HG03521 (cell line): ENCODE measurements at regions not wholly inside any gene's neighbourhood (a gene's known extent, or its start where the extent isn't known, plus 50 kb on each side); places are given as distances from the start of the nearest gene placed in this dataset.

Source experiments
- ATAC-seq: cut with Tn5 transposase; IDR thresholded peaks from one replicate; pipeline ENCODE4 v1.9.1; 2021; ENCODE audit warnings: mild to moderate bottlenecking, moderate library complexity; ENCODE audit not compliant: unreplicated experiment

GRCh38 chr12:127205781-127206555 lies 1061.0 kb upstream of the TMEM132C start:
- no peak for ATAC-seq

- no peak for ATAC-seq
These were observed 1057.7 kb upstream of the TMEM132C start for GRCh38 chr12:127209318-127209717.

- no peak for ATAC-seq
These were observed 1052.8 kb upstream of the TMEM132C start for GRCh38 chr12:127214186-127214585.

- no peak for ATAC-seq
These were observed 1044.0 kb upstream of the TMEM132C start for GRCh38 chr12:127223011-127223410.

GRCh38 chr12:127223731-127224130 lies 1043.2 kb upstream of the TMEM132C start:
- no peak for ATAC-seq

- no peak for ATAC-seq
These were observed 1036.1 kb upstream of the TMEM132C start for GRCh38 chr12:127230843-127231260.

- ATAC-seq, result no peak
These were observed 1035.6 kb upstream of the TMEM132C start for GRCh38 chr12:127231371-127231770.

GRCh38 chr12:127233016-127233415 lies 1034.0 kb upstream of the TMEM132C start:
- no peak for ATAC-seq

- ATAC-seq, result no peak
These were observed 1031.2 kb upstream of the TMEM132C start for GRCh38 chr12:127235761-127236160.

- ATAC-seq, result no peak
These were observed 1030.5 kb upstream of the TMEM132C start for GRCh38 chr12:127236491-127236890.

- ATAC-seq, result no peak
These were observed 1029.8 kb upstream of the TMEM132C start for GRCh38 chr12:127237151-127237550.

- no peak for ATAC-seq
These were observed 1028.9 kb upstream of the TMEM132C start for GRCh38 chr12:127238107-127238506.

GRCh38 chr12:127239781-127240180 lies 1027.2 kb upstream of the TMEM132C start:
- ATAC-seq, result no peak

- no peak for ATAC-seq
These were observed 1026.6 kb upstream of the TMEM132C start for GRCh38 chr12:127240249-127240929.

GRCh38 chr12:127241072-127241817 lies 1025.7 kb upstream of the TMEM132C start:
- no peak for ATAC-seq

- ATAC-seq, result no peak
These were observed 1022.0 kb upstream of the TMEM132C start for GRCh38 chr12:127245009-127245408.

GRCh38 chr12:127245437-127245836 lies 1021.5 kb upstream of the TMEM132C start:
- ATAC-seq, result no peak

- ATAC-seq, result no peak
These were observed 1019.0 kb upstream of the TMEM132C start for GRCh38 chr12:127247937-127248336.

- no peak for ATAC-seq
These were observed 1017.5 kb upstream of the TMEM132C start for GRCh38 chr12:127249428-127249827.

- no peak for ATAC-seq
These were observed 1013.1 kb upstream of the TMEM132C start for GRCh38 chr12:127253797-127254327.

GRCh38 chr12:127254420-127254955 lies 1012.5 kb upstream of the TMEM132C start:
- ATAC-seq, result no peak
